ENCODE measurements at regions not wholly inside any gene's neighbourhood (a gene's known extent, or its start where the extent isn't known, plus 50 kb on each side); places are given as distances from the start of the nearest gene placed in this dataset.

- Histone ChIP-seq H3K23me2 (ENCODE audit: insufficient read length, low read depth, low read length, poor library complexity, severe bottlenecking) (no peaks in the 10 kb centered on the region), H2BK120ac (ENCODE audit: low read depth, low read length, poor library complexity, severe bottlenecking) (no peak overlapping the region), H2BK20ac (ENCODE audit: low read depth, low read length, poor library complexity, severe bottlenecking) (no peak overlapping the region), H4K8ac (replicated peaks; ENCODE audit: insufficient read length, low read depth, low read length) (no peak overlapping the region), H2AK5ac (ENCODE audit: insufficient read length, low read length) (no peak overlapping the region), H3K4ac (ENCODE audit: low read depth, low read length) (no peak overlapping the region), H3K9me3 (ENCODE audit: control insufficient read depth, low read depth, low read length) (no peaks in the 10 kb centered on the region), H3K9ac (ENCODE audit: extremely low read depth, insufficient read length, low read length) (no peak overlapping the region), H3K79me2 (ENCODE audit: insufficient read depth, low read length) (no peaks in the 10 kb centered on the region), H3K4me2 (ENCODE audit: insufficient read depth, insufficient read length, low read length) (no peak overlapping the region), H4K91ac (ENCODE audit: insufficient read length, low read depth, low read length) (no peak overlapping the region), H3K56ac (ENCODE audit: insufficient read length, low read depth, low read length) (no peak overlapping the region), H3K27ac (ENCODE audit: insufficient read length, low read depth, low read length) (no peak overlapping the region), H2BK5ac (ENCODE audit: insufficient read length, low read length) (no peak overlapping the region), H3K4me1 (ENCODE audit: insufficient read depth, low read length) (no peaks in the 10 kb centered on the region), H3K27me3 (ENCODE audit: insufficient read depth, low read length) (no peaks in the 10 kb centered on the region), H3K79me1 (ENCODE audit: insufficient read depth, low read depth, low read length, poor library complexity, severe bottlenecking) (no peaks in the 10 kb centered on the region), H3K18ac (ENCODE audit: insufficient read length, low read depth, low read length) (no peak overlapping the region), H2BK15ac (ENCODE audit: low read depth, low read length) (no peak overlapping the region), H3T11ph (ENCODE audit: low read length) (no peak overlapping the region), H2AFZ (ENCODE audit: low read length) (no peak overlapping the region), H2BK12ac (ENCODE audit: insufficient read length, low read depth, low read length) (no peak overlapping the region), H4K20me1 (ENCODE audit: control insufficient read depth, insufficient read depth, insufficient read length) (no peaks in the 10 kb centered on the region), H4K5ac (ENCODE audit: insufficient read length, low read depth, low read length) (no peak overlapping the region), H3K14ac (ENCODE audit: insufficient read depth, low read length) (no peak overlapping the region), H3K23ac (ENCODE audit: insufficient read length, low read depth, low read length) (no peak overlapping the region)
- no CpG with 5 or more reads among the region's 4 CpGs for WGBS (ENCODE audit: extremely low coverage, insufficient read length, low lambda C conversion rate)
- Mint-ChIP-seq H3K4me3 (no peak overlapping the region), H3K27ac (no peak overlapping the region), H3K27me3 (ENCODE audit: low read depth) (peaks cover 21% of the 10 kb centered on the region), H3K4me1 (peaks cover 5% of the 10 kb centered on the region in 2 experiments), H3K36me3 (ENCODE audit: insufficient read depth in 1 of 3, low read depth in 3 of 3) (peaks cover 0 to 1% (median 0%) of the 10 kb centered on the region in 3 experiments; a peak in 1 of 7 replicates), H3K9me3 (peaks cover 0 to 2% of the 10 kb centered on the region in 2 experiments; a peak in 3 of 5 replicates)
- no peak for DNase-seq
- no peak for TF ChIP-seq CTCF (conservative IDR thresholded peaks at IDR 0.05)
These were observed 75.3 kb upstream of the SIMC1 start for GRCh38 chr5:176162888-176163287.

Data from H9 (cell line).